Keratinocyte (primary cell): ENCODE measurements at regions not wholly inside any gene's neighbourhood (a gene's known extent, or its start where the extent isn't known, plus 50 kb on each side); places are given as distances from the start of the nearest gene placed in this dataset.

ENCODE experiments used
- DNase-seq: peaks from one replicate; pipeline ENCODE4 v3.0.0-alpha.2; 2011; ENCODE audit warnings: low read depth, missing footprints, low spot score
- FAIRE-seq: peaks from 2 replicates; lab custom pipeline; 2011; peaks lifted over from hg19 to GRCh38; lab: Jason Lieb, UNC
- H2AFZ ChIP-seq: 2 replicates; pipeline ENCODE4 v1.6.0; 2012; ENCODE audit warnings: low read length, control low read depth, inconsistent platforms; ENCODE audit not compliant: control insufficient read depth
- H3K27ac ChIP-seq: 2 replicates; pipeline ENCODE4 v1.5.1; 2011; ENCODE audit warnings: low read length; ENCODE audit not compliant: control insufficient read depth, insufficient read depth
- H3K27me3 ChIP-seq: 3 replicates; pipeline ENCODE4 v1.6.0; 2011; ENCODE audit warnings: low read length; ENCODE audit not compliant: control insufficient read depth, insufficient read depth; ENCODE audit errors: extremely low read depth
- H3K36me3 ChIP-seq, 2 experiments: 2 replicates in 1 of 2; 3 replicates in 1 of 2; pipeline ENCODE4 v1.5.1; 2011; ENCODE audit warnings: low read length in 2 of 2, mild to moderate bottlenecking in 1 of 2; ENCODE audit not compliant: control insufficient read depth in 2 of 2, insufficient read depth in 2 of 2; ENCODE audit errors: extremely low read depth in 1 of 2
- H3K4me1 ChIP-seq: 3 replicates; pipeline ENCODE4 v1.5.1; 2011; ENCODE audit warnings: low read length; ENCODE audit not compliant: control insufficient read depth, insufficient read depth; ENCODE audit errors: extremely low read depth
- H3K4me2 ChIP-seq: 3 replicates; pipeline ENCODE4 v1.6.0; 2011; ENCODE audit warnings: low read depth, low read length; ENCODE audit not compliant: control insufficient read depth, insufficient read depth; ENCODE audit errors: extremely low read depth
- H3K4me3 ChIP-seq, 3 experiments: fragments of 200-600 bp in 1 of 3; sonication (generic) in 1 of 3; 2 replicates in 2 of 3; 3 replicates in 1 of 3; pipeline ENCODE4 v1.5.1; 2011 to 2016; ENCODE audit warnings: low read length in 3 of 3, mild to moderate bottlenecking in 3 of 3, control low read depth in 2 of 3, inconsistent platforms in 1 of 3, low read depth in 1 of 3, mixed read lengths in 1 of 3, mixed run types in 1 of 3, moderate library complexity in 1 of 3; ENCODE audit not compliant: control insufficient read depth in 2 of 3, insufficient read depth in 2 of 3; ENCODE audit errors: extremely low read depth in 1 of 3
- H3K79me2 ChIP-seq: 2 replicates; pipeline ENCODE4 v1.6.0; 2012; ENCODE audit warnings: low read length; ENCODE audit not compliant: control insufficient read depth, insufficient read depth
- H3K9ac ChIP-seq: 3 replicates; pipeline ENCODE4 v1.6.0; 2011; ENCODE audit warnings: low read length; ENCODE audit not compliant: control insufficient read depth, insufficient read depth; ENCODE audit errors: extremely low read depth
- H3K9me1 ChIP-seq: 3 replicates; pipeline ENCODE4 v1.6.0; 2011; ENCODE audit warnings: low read length; ENCODE audit not compliant: control insufficient read depth, insufficient read depth; ENCODE audit errors: extremely low read depth
- H3K9me3 ChIP-seq: 2 replicates; pipeline ENCODE4 v1.5.1; 2012; ENCODE audit warnings: low read depth, low read length; ENCODE audit not compliant: control insufficient read depth
- H4K20me1 ChIP-seq: 3 replicates; pipeline ENCODE4 v1.6.0; 2011; ENCODE audit warnings: low read length; ENCODE audit not compliant: control insufficient read depth, insufficient read depth; ENCODE audit errors: extremely low read depth
- CTCF ChIP-seq, 3 experiments: IDR thresholded peaks in 1 of 3; conservative IDR thresholded peaks in 1 of 3; optimal IDR thresholded peaks in 1 of 3; 2 replicates in 2 of 3; 3 replicates in 1 of 3; pipeline versions ENCODE3 to v1.5.1; 2011; ENCODE audit warnings: low read length in 3 of 3, mild to moderate bottlenecking in 3 of 3, moderate library complexity in 2 of 3, control low read depth in 1 of 3, inconsistent platforms in 1 of 3; ENCODE audit not compliant: insufficient read depth in 2 of 3; ENCODE audit errors: extremely low read depth in 1 of 3
- EZH2 ChIP-seq: IDR thresholded peaks from one replicate; pipeline ENCODE4 v1.6.1; 2012; ENCODE audit warnings: inconsistent platforms, mild to moderate bottlenecking, low read length, moderate library complexity
- dilution Hi-C: fragments of 300-500 bp; cut with MboI; formaldehyde crosslinking; loops from one replicate; pipeline ENCODE4 v1.7.0; 2020; ENCODE audit warnings: low sequenced_read_pairs; ENCODE audit not compliant: extremely low pct_ligation_motif_present

GRCh38 chr9:91103931-91104330 is 257.8 kb downstream of the AUH start:
- H3K4me3 ChIP-seq: no peak overlapping the region
- no peak overlapping the region for H2AFZ ChIP-seq
- no peaks in the 10 kb centered on the region for H4K20me1 ChIP-seq
- DNase-seq (no peak), FAIRE-seq (no peak)
- H3K4me1 ChIP-seq: peaks cover 21% of the 10 kb centered on the region
- no peak overlapping the region for H3K27ac ChIP-seq
- dilution Hi-C loops: no loop called here
- no peak overlapping the region for H3K4me2 ChIP-seq
- TF ChIP-seq CTCF (optimal IDR thresholded peaks at IDR 0.05 in 1 of 3, IDR thresholded peaks at IDR 0.05 in 1 of 3, conservative IDR thresholded peaks at IDR 0.05 in 1 of 3; ENCODE audit: extremely low read depth in 1 of 3, insufficient read depth in 2 of 3, low read length in 3 of 3) (no peak), EZH2 (no peak)
- peaks cover 6% of the 10 kb centered on the region for H3K27me3 ChIP-seq
- no peaks in the 10 kb centered on the region for H3K9me1 ChIP-seq
- H3K36me3 ChIP-seq: no peaks in the 10 kb centered on the region
- no peaks in the 10 kb centered on the region for H3K79me2 ChIP-seq
- H3K9ac ChIP-seq: no peak overlapping the region
- H3K9me3 ChIP-seq: no peaks in the 10 kb centered on the region

GRCh38 chr9:91106415-91107081 is 255.2 kb downstream of the AUH start:
- no peaks in the 10 kb centered on the region for H3K9me3 ChIP-seq
- DNase-seq (no peak), FAIRE-seq (no peak)
- no peak overlapping the region for H3K4me2 ChIP-seq
- no peak overlapping the region for H2AFZ ChIP-seq
- no peaks in the 10 kb centered on the region for H3K79me2 ChIP-seq
- no peaks in the 10 kb centered on the region for H3K9me1 ChIP-seq
- H4K20me1 ChIP-seq: no peaks in the 10 kb centered on the region
- TF ChIP-seq EZH2: no peak
- no peak for TF ChIP-seq CTCF (optimal IDR thresholded peaks at IDR 0.05 in 1 of 3, IDR thresholded peaks at IDR 0.05 in 1 of 3, conservative IDR thresholded peaks at IDR 0.05 in 1 of 3; ENCODE audit: extremely low read depth in 1 of 3, insufficient read depth in 2 of 3, low read length in 3 of 3)
- H3K4me3 ChIP-seq: no peak overlapping the region
- dilution Hi-C loops: no loop called here
- peaks cover 5% of the 10 kb centered on the region for H3K4me1 ChIP-seq
- no peak overlapping the region for H3K9ac ChIP-seq
- peaks cover 3% of the 10 kb centered on the region for H3K27me3 ChIP-seq
- H3K36me3 ChIP-seq: no peaks in the 10 kb centered on the region
- H3K27ac ChIP-seq: no peak overlapping the region
